UCSD-AML1 (cell line): ENCODE measurements at regions not wholly inside any gene's neighbourhood (a gene's known extent, or its start where the extent isn't known, plus 50 kb on each side); places are given as distances from the start of the nearest gene placed in this dataset.
"Not testable (repeated sequence)": the region's sequence is repeated elsewhere in the genome, so short reads cannot be mapped to it uniquely, and the experiment has no call there.

Experiments used
- DNase-seq: peaks from one replicate; lab custom pipeline; 2025; ENCODE audit not compliant: unreplicated experiment; lab: John Stamatoyannopoulos, UW

DNA sequence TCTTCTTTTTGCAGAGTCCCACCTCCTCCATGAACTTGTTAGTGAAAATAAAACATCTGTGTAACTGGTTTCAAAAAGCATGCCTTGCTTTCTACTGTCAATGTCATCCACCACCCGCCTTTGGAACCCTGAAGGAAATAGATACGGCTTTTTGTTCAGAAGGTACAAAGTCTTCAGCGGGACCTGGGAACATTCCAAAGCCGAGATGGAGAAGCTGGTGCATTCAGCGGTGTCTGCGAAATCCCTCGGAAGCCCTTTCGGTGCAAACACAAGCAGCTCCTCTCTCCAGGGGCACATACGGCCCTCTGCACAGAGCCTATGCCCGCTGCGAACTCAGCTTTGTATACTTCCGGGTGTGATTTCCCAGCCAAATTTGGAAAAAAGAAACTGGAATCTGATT, 555.8 kb upstream of the SALL3 start:
- DNase-seq: no peak

DNA sequence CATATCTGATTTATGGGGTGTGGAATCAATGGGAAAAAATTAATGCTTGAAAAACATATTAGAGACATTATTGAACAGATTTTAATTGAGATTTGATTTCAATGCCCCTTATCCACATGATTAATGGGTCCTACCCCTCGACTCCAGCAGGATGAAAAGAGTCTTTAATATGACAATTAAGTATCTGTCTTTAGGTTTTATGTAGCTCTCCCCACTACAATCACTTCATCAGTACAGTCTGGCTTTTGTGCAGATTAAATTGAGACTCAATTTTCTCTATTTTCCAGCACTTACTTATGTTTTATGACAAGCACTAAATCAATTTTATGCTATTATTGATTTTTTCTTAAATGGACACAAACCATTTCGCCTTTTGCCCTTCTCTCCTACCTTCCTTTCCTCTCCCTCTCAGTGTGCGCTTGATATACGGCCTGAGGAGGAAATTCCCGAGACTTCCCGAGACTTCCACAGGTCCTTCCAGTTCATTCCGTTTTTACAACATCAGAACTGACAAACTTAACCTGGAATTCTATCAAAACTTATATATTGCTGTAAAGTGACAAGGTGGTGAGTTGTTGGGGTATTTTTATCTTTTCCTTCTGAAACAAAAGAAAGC, 555.1 kb upstream of the SALL3 start:
- no peak for DNase-seq

GRCh38 chr18:78425019-78425412, 554.6 kb upstream of the SALL3 start:
- DNase-seq: no peak

- DNase-seq: no peak
Observed at GRCh38 chr18:78427081-78427480, 552.5 kb upstream of the SALL3 start.

- DNase-seq: no peak
Observed at GRCh38 chr18:78429127-78430108, 550.2 kb upstream of the SALL3 start.

DNA sequence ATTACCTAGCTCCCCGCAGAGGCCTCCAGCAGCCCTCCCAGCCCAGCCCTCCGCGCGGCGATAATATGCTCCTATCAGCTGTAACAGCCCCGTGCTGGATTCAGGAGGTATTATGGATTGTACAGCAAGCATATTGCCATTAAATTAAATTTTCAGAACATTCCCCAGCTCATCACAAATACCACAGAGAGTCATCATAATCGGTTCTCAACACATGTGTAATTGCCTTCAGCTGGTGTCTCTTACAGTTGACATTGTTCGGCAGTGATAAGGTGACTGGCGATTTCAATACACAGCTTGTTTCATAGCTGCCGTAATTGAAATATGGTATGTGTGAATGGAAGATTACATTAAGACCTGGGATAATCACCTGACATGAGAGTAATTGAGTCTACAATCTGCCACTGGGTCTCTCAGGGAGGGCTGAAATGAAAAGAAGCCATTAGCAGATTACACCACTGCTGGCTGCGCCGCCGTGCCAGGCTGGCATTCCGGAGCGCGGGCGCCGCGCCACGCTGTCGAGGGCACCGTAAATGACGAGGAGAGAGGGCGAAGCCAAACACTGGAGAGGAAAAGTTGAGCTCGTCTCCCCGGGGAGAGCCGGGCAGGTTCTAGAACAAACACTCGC, 549.4 kb upstream of the SALL3 start:
- no peak for DNase-seq

- DNase-seq: no peak
Observed at GRCh38 chr18:78431606-78432005, 548.0 kb upstream of the SALL3 start.

DNA sequence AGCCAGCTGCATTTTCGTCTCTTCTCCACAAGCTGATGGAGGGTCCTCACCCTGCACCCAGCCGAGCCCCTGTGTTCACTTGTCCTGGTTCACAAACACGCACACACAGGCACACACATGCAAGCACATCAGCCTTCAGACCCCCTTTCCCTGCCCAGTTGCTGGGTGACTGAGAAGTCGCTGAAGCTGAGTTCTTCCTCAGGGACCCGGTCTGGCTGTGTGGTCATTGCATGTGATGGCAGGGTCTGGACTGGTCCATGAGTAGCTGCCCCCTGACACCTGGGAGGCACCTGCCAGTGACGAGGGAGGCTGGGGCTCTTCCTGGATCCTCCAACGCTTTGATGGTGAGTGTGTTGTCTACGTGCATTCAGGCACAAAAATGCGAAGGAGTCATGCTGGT, 546.1 kb upstream of the SALL3 start:
- DNase-seq: no peak

DNA sequence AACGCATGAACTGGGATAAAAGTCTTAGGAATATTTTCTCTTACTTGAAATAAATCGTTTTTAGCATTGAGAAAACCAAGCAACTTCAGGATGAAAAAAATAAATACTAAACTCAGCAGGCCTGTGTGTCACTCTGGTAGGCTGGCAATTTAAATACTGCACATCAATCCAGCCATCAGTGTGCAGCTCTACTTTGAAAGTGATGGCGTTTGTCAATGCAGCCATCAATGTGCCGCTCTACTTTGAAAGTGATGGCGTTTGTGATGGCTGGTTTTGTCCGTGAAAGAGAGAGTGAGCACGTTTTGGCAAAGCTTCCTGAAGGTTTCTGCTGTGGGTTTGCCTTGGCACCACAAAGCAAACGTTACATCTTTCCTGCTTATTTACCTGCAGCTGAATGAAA, 543.5 kb upstream of the SALL3 start:
- no peak for DNase-seq

- DNase-seq: not testable (repeated sequence)
Observed at GRCh38 chr18:78438235-78438634, 541.4 kb upstream of the SALL3 start.

GRCh38 chr18:78445880-78446279, 533.7 kb upstream of the SALL3 start:
- no peak for DNase-seq

DNA sequence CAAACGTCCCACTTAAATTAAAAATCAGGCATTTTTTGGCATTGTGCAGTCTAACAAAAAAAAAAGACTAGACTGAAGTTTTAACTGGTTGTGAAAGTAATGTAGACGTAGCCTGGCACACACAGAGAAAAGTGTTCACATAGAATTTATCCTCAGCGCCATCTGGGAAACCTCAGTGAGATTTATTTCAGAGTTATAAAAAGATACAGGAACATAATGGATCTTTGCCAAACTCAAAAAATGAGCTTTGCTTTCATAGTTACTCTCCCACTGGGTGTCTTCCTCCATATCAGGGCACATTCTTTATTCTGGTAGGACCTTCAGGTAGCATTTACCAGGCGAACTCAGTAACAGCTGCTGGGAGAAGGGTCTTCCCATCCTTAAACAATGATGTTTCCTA, 532.4 kb upstream of the SALL3 start:
- DNase-seq: no peak

DNA sequence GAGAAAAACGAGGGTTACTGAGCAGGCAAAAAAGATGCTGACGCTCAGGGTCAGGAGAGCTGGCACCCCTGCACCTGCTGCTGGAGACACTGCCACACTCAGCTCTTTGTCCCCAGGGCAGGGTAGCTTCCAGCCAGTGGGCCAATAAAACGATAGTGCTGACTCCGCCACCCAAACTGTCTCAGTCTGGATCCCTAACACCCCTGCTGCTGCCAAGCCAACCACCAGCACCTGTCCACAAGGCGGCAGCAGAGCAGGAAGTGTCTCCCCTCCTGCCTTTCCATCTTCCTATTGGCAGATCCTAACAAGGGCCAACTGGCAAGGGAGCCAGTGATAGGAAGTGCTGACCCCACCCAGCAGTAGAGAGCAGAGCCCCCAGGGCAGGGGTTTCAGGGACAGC, 531.5 kb upstream of the SALL3 start:
- DNase-seq: no peak

- no peak for DNase-seq
Observed at GRCh38 chr18:78448591-78448990, 531.0 kb upstream of the SALL3 start.

- DNase-seq: no peak
Observed at GRCh38 chr18:78454221-78454620, 525.4 kb upstream of the SALL3 start.

DNA sequence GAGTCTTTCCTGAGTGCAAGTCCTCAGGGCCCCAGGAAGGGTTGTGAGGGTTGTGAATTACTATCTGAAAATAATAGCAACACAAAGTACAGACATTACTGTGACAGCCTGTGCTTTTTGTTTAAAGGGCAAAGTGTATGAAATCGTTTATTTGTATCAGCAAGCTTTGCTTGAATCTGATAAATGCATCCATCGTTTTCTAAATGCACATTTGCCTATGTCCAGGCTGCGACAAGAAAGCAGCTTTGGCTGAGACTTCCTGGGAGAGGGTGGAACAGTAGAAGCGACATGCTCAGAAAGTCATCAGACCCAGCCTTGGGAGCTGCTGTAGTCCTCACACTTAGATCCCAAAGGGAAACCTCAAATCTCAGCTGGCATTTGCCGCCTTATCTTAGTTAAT, 524.2 kb upstream of the SALL3 start:
- DNase-seq: no peak

DNA sequence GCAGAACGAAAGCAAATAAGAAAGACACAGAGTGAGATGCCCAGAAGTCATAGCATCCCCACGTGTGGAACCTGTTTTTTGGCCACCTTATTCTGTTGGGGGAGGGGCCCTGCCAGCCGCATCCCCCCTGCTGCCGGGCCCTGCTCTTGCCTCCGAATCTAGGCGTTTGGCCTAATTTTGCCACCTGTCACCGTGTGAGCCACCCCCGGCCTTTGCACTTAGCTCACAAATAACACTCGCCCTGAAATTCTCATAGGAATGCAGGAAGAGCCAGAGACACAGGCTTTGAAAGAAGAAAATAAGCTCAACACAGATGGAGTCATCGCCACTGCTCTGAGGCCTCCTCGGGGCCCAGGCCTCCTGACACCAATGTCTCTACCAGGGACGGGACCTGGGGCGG, 522.6 kb upstream of the SALL3 start:
- no peak for DNase-seq

GRCh38 chr18:78457731-78458130, 521.9 kb upstream of the SALL3 start:
- DNase-seq: no peak

DNA sequence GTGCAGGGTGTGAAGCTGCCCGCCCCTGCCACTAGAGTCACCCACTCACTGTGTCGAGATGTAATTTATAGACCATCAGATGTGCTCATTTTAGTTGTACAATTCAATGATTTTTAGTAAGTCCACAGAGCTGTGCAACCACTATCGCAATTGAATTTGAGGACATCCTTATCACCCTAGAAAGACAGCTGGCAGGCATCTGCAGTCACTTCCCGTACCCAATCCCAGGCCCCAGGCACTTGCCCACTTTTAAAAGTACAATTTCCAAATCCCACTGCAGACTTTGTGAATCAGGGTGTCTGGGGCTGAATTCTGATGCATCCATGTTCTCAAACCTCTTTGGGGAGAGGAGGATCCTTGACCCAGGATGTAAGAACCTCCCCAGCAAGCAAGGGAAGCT, 521.3 kb upstream of the SALL3 start:
- DNase-seq: no peak

DNA sequence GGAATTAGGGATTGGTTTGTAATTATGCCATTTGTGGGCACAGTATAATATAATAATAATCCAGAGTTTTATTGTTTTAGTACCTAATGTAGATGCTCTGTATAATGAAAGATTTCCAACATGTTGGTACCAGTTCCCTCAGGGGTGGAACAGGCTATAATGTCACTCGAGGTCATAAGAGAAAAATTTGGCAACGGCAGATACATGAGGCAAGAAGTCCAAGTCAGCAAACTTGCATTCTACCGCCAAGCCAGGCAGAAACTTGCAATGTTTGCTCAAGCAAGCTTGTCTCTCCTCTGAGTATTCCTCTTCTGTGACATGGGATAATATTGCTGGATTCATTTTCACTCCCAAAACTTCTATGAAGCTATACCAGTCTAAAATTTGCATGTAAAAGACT, 520.0 kb upstream of the SALL3 start:
- no peak for DNase-seq

DNA sequence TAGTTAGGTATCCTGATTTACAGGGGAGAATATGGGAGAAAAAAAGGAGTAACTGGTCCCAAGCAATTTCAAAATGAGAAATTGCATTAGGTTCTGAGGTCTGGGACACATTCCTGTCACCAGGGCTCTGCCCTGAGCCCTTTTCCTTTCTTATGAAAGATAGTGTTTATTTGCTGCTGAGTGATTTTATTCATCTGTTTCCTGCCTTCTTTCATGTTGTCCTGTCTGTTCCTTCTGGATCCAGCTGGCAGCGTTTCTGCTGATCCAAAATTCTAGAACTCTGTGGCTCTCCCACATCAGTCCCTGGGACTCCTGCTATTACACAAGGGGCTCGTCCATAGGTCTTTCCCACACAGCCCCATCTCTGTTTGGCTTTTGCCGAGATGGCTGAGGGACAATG, 519.1 kb upstream of the SALL3 start:
- no peak for DNase-seq

DNA sequence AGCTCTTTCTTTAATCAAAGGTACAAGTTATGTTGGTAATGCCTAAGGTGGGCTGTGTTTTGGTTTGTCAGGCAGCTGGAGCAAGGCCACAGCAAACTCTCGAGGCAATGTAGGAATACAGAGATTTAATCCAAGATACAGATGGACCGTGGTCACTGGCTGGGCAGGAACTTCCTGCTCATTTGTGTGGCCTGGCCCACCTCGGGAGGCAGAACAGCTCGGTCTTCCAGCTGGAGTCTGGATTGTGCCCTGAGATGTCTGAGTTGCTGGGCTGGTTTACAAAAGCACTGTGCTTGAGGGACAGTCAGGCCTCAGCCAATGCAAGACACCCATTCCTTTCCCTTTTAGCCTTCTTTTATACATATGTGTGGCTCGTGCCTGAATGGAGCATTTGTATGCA, 506.1 kb upstream of the SALL3 start:
- DNase-seq: no peak
